ENCODE measurements at regions not wholly inside any gene's neighbourhood (a gene's known extent, or its start where the extent isn't known, plus 50 kb on each side); places are given as distances from the start of the nearest gene placed in this dataset.

- TF ChIP-seq POLR2A (IDR thresholded peaks at IDR 0.05; ENCODE audit: low read depth, low read length) (no peak), POLR2AphosphoS5 (IDR thresholded peaks at IDR 0.05; ENCODE audit: low read depth, low read length) (no peak)
Measured at GRCh38 chr2:8427211-8427610, 254.6 kb upstream of the ID2 start.

Measured in GM12891 (cell line).